HG02623 (cell line): ENCODE measurements at regions not wholly inside any gene's neighbourhood (a gene's known extent, or its start where the extent isn't known, plus 50 kb on each side); places are given as distances from the start of the nearest gene placed in this dataset.

Experiments
- ATAC-seq: cut with Tn5 transposase; IDR thresholded peaks from one replicate; pipeline ENCODE4 v1.9.1; 2021; ENCODE audit warnings: moderate library complexity; ENCODE audit not compliant: unreplicated experiment

DNA sequence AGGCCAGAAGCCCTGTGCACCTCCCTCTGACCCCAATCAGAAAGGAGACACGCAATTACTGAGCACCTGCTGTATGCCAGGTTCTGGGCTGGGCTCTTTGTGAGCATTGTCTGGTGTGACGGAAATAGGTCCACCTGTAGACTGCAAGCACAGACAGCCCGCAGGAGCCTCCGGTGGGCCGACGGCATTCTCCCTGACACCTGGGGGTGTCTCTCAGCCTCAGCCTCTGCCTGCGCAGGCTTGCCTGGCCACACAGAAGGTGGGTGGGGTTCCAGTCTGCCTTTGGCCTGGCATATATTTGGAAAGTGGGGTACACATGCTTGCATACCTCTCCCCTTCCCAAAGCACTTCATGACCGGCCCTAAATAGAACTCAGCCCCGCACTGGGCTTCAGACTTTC, 129.3 kb downstream of the BUD13 start:
- ATAC-seq: no peak

DNA sequence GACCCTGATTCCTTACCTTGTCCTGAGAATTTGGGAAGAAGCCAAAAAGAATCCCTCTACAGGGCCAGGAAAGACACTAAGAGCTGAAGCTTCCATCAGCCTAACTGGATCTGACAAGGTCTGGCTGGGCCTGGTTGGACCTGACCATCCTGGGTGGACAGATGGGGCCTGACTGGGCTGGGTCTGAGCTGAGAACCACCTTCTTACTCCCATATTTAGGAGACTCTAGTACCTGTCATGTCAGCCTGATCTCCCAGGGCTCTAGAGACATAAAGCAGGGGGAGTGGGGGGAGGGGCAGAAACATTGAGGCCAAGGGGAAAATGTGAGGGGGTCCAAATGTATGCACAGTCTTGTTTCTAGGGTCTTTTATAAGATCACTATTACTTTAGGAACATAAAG, 129.9 kb downstream of the BUD13 start:
- ATAC-seq: no peak

DNA sequence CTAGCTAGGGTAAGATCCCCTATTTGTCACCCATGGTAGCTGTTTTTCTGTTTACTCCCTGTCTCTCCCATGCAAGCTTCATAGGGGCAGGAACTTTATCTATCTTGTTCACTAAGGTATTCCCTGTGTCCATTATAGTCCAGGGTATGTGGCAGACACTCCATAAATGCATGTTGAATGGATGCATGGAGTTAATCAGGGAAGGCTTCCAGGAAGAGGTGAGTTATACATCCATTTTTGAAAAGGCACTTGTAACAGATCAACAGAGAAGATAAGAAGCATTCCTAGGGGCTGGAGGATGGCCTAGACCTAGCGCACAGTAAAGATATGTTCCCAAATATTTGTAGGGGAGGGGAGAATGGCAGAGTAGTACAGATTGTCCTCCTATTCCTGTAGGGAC, 130.3 kb downstream of the BUD13 start:
- ATAC-seq: no peak

GRCh38 chr11:116641561-116642045, 131.2 kb downstream of the BUD13 start:
- no peak for ATAC-seq

DNA sequence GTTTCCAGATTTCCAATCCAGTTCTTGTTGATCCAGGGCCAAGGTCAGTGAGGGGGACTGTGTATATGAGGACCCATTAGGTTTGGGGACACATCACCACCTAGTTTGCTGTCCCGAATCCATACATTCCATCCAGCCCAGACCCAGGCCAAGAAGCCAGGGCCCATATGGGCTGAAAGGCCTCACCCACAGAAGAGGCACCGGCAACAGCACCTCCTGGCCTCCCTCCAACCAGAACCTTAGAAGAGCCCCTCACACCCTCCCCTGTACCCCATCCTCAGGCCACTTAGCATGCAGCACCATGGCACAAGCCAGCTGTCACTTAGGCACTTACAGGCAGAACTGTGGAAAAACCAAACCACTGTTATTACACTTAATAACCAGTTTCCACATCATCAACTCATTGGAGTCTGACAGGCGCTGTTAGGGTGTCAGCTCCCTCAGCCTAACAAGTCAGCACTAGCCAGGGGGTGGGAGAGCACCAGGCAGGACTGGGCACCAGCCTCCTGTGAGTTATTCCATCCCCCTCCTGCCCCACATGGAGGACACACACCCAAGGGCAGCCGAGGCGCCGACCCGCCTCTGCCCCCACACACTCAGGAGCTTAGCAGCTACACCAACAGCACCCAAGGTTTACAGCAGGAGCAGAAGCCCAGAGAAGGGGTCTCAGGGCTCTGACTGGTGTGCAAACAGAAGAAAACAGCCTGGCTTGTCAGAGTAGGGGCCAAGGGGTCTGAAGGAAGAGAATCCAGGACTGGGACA, 132.0 kb downstream of the BUD13 start:
- no peak for ATAC-seq

DNA sequence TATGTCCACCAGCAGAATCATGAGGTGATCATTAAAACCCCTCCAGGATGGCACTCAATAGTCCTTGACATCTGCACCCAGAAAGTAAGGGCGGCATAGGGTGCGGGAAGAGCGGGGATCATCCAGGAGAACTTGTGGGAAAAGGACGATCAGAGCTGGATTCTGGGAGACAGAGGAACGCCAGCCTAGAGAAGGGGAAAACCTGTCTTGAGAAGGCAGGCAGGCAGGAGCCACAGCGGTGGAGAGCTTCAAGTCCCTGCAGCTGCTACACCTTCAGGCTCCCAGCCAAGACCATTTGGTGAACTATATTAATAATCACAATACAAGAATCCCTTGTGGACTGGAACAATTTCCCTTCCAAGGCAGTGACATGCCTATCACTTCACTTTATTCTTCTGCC, 134.3 kb downstream of the BUD13 start:
- ATAC-seq: no peak

DNA sequence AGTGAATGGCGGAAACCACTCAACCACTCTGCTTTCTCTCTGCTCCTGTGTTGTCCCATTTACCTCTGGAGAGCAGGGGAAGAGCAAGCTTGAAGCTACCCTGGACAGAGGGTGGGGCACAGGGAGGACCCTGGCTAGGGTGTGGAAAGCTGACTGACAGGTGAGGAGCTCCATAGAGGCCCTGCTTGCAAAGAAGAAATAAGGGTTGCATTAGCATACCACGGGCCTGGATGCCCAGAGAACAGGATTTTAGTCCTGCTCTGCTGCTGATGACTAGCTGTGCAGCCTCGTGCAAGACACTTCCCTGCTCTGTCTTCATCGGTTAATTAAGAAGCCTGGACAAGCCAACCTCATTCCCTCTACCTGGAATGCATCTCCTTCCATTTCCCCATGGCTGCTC, 135.0 kb downstream of the BUD13 start:
- ATAC-seq: no peak

- ATAC-seq: no peak
Observed at GRCh38 chr11:116636341-116636929, 136.4 kb downstream of the BUD13 start.

DNA sequence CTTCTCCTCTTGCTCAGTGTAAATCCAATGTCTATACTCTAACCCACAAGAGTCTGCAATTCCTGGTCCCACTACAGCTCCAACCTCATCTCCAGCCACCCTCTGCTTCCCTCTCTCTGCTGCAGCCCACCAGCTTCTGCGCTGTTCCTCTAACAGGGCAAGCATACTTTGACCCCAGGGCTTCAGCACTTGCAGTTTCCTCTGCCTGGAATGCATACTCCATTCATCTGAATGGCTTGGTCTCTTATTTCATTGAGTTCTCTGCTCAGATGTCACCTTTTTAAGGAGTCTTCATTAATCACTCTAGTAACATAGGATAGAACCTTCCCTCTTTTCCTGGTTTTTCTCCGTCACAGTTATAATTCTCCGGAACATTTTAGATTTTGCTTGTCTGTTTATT, 141.6 kb downstream of the BUD13 start:
- no peak for ATAC-seq

GRCh38 chr11:116618461-116618860, 154.3 kb downstream of the BUD13 start:
- ATAC-seq: no peak

GRCh38 chr11:116615211-116615865, 157.4 kb downstream of the BUD13 start:
- no peak for ATAC-seq

DNA sequence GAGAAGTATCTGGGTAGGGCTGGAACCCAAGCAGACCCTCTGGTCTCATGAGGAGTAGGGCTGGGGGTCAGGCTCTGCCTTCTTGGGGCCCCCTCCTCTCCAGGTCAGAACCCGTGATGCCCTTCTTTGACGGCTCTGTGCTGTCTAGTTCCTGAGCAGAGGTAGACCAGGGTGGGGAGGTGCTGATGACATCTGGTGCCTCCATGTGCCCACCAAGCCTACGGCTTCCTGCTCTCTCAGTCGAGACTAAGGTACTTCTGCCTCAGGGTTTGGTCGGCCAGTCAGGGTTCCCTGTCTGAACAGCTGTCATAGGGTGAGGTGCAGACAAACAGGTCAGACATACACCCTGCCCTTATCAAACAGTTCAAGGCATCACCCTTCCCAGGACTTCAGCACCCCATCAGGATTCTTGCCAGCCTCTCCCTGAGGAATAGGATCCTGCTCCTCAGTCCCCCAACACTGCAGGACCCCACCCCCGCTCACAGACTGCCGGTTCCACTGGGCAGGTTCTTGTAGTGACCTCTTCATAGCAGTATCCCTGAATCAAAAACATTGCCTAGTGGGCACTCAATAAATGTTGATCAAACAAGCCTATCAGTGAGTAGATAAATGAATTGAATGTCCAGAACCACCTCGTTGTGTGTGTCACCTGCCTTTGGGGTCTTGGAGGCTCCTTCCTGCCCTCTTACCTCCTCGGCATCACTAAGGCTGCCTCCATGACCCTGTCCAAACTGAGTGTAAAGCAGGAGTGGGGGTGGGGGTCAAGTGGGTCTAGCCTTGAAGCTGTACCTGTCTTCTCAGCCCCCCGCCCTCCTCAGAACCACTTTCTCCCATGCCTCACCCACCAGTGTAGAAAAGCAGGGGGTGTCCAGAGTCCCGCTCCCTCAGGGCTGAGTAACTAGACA, 158.2 kb downstream of the BUD13 start:
- ATAC-seq: no peak

DNA sequence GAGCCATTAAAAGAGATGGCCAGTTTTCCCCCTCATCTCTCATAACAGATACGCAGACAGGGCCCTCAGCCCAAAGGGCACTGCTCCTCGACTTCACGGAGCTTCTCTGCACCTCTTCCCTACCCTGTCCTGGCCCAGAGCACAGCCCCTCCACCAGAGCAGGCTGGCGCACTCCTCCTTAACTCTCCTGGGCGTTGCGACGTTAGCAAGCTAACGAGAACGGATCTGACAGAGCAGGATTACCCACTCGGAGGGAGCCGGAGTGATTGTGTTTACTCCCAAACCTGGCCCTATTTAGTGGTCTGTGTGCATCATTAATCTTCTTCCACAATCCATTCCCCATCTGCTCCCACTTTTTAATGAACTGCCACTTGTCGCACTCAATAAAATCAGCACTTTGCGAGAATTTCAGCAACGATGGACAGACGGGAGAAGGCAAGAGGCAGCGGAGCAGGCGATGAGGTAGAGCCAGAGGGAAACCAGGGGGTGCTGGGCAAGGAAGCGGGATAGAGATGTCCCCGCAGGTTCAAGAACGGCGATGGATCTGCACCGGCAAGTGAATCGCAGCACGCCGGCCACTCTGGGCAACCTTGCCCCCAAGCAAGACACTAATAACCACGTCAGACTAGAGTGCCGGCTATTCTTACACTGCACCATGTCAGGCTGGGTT, 159.4 kb downstream of the BUD13 start:
- ATAC-seq: no peak

GRCh38 chr11:116611998-116612620, 160.7 kb downstream of the BUD13 start:
- no peak for ATAC-seq

DNA sequence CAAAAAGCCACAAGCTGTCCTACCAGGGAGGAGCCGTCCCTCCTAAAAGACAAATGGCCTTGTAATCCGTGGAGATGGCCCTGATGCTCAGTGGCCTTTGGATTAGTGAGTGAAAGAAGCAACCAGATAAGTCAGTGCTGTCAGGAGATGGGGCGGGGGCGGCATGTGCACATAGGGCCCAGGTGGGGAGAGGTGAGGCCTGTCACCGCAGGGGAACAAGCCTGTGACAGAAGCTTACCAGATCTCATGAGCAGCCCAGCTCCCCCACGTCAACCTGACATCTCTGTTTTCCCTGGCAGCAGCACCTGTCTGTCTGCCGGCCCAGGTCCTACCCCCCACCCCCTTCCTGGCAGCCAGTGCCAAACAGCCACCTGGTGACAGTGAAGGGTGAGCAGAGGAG, 162.6 kb downstream of the BUD13 start:
- ATAC-seq: no peak

- no peak for ATAC-seq
Observed at GRCh38 chr11:116607027-116607426, 165.8 kb downstream of the BUD13 start.

DNA sequence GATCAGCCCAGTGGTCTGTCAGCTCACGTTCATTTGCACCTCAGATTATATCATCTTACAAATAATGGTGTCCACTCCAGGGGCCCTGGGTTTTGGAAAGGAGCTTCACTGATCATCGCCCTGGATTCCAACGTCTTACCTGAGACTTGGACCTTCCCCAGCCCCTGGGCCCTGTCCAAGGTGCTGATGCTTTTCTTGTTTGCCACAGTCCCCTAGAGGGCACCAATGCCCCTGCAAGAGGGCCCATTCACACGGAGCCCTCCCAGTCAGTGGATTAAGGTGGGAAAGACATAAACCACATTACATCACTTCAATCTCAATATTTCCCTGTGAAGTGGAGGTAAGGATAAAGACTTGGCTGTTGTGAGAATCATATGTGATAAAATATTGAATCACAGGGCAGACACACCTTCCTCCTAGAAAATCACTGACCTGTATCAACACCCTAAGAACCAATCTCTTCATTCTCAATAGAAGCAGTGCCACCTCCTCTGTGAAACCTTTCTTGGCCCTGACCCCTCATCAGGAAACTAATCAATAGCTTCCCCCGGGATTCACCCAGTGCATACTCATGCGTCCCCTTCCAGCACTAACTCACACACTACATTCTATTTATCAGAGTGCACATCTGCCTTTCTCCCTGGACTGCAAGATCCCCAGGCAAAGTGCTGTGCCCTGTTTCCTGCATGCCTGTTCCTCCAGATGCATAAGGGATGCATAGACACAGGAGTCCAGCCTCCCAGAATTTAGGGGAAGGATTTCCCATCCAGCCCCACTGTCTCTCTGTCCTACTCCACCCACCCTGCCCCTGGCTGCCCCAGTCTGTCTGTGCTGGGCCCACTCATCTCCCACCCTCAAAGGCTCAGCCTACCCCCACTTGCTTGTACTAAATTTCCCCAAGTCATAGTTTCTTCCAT, 167.0 kb downstream of the BUD13 start:
- no peak for ATAC-seq

GRCh38 chr11:116603728-116604323, 169.0 kb downstream of the BUD13 start:
- no peak for ATAC-seq

DNA sequence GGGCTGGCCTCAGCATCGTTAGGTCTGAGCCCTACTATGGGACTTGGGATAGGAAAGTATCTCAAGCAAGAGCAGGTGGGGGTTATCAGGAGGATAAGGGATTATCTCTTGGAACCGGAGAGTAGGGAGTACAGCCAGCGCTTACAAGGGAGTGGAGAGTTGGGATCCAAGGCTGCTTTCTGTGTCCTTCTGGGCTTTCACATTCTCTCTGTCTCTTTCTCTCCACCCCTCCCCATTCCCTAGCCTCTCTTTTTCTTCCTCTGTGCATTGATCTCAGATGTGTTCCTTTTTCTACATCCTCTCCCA, 170.2 kb downstream of the BUD13 start:
- no peak for ATAC-seq
